ENCODE measurements at regions not wholly inside any gene's neighbourhood (a gene's known extent, or its start where the extent isn't known, plus 50 kb on each side); places are given as distances from the start of the nearest gene placed in this dataset.

- TF ChIP-seq CTCF (conservative IDR thresholded peaks at IDR 0.05), result no peak
- no peak for TF ChIP-seq ZFX (IDR thresholded peaks at IDR 0.05)
Measured at GRCh38 chr4:38205261-38205660, 245.1 kb downstream of the PTTG2 start.

Data from C4-2B (cell line).